Fibroblast of lung (primary cell): ENCODE measurements at regions not wholly inside any gene's neighbourhood (a gene's known extent, or its start where the extent isn't known, plus 50 kb on each side); places are given as distances from the start of the nearest gene placed in this dataset.

Experiments
- EZH2 ChIP-seq: IDR thresholded peaks from 2 replicates; pipeline ENCODE4 v1.5.1; 2012; ENCODE audit warnings: low read length, control low read depth, mild to moderate bottlenecking; ENCODE audit errors: missing control alignments
- TF ChIP-seq, protein P1 (sequence below), 2 donors: IDR thresholded peaks in 1 of 2; conservative IDR thresholded peaks in 1 of 2; 1 replicate in 1 of 2; 2 replicates in 1 of 2; pipeline ENCODE4 v1.5.1; 2011 to 2012; ENCODE audit warnings: low read length in 2 of 2, control low read depth in 1 of 2, inconsistent platforms in 1 of 2, low read depth in 1 of 2, mild to moderate bottlenecking in 1 of 2

DNA sequence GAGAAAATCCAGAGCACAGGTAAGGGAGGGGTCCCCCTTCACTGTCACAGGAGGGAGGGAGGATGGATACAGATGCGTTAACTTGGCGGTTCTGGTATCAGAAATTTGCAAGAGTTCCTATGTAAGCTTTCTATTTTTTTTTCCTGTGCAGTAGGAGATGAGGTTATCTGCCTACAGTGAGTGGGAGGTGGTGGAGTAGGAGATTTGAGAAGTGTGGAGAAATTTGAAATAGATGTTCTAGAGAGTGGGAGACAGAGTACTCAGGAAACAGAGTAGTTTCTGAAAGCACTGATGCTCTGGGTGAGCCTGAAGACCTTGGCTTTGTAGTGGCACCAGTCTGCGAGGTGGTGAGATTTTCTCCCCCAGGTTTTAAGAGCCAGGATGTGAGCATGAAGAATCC, 271.4 kb downstream of the MSX2 start:
- TF ChIP-seq, protein P1, sequence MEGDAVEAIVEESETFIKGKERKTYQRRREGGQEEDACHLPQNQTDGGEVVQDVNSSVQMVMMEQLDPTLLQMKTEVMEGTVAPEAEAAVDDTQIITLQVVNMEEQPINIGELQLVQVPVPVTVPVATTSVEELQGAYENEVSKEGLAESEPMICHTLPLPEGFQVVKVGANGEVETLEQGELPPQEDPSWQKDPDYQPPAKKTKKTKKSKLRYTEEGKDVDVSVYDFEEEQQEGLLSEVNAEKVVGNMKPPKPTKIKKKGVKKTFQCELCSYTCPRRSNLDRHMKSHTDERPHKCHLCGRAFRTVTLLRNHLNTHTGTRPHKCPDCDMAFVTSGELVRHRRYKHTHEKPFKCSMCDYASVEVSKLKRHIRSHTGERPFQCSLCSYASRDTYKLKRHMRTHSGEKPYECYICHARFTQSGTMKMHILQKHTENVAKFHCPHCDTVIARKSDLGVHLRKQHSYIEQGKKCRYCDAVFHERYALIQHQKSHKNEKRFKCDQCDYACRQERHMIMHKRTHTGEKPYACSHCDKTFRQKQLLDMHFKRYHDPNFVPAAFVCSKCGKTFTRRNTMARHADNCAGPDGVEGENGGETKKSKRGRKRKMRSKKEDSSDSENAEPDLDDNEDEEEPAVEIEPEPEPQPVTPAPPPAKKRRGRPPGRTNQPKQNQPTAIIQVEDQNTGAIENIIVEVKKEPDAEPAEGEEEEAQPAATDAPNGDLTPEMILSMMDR (conservative IDR thresholded peaks at IDR 0.05 in 1 of 2, IDR thresholded peaks at IDR 0.05 in 1 of 2; ENCODE audit: low read depth in 1 of 2, low read length in 2 of 2): no peak
- TF ChIP-seq EZH2: no peak
